Neural progenitor cell (in vitro differentiated cells): ENCODE measurements at regions not wholly inside any gene's neighbourhood (a gene's known extent, or its start where the extent isn't known, plus 50 kb on each side); places are given as distances from the start of the nearest gene placed in this dataset.

Experiments used
- DNase-seq: peaks from one replicate; pipeline ENCODE4 v3.0.0-alpha.2; 2016; ENCODE audit warnings: low spot score
- H2AFZ ChIP-seq: fragments of 200-600 bp; sonication (generic); replicated peaks from 2 replicates; pipeline ENCODE4 v1.6.1; 2016; ENCODE audit warnings: antibody characterized with exemption
- H3F3A ChIP-seq: fragments of 200-600 bp; sonication (generic); 2 replicates; pipeline ENCODE4 v1.6.1; 2016; ENCODE audit warnings: antibody characterized with exemption, low read depth
- H3K27ac ChIP-seq: fragments of 200-600 bp; sonication (generic); 2 replicates; pipeline ENCODE4 v1.5.1; 2016; ENCODE audit warnings: mild to moderate bottlenecking
- H3K27me3 ChIP-seq: fragments of 200-600 bp; sonication (generic); 2 replicates; pipeline ENCODE4 v1.6.1; 2016; ENCODE audit warnings: mild to moderate bottlenecking, moderate library complexity
- H3K36me3 ChIP-seq: fragments of 200-600 bp; sonication (generic); 2 replicates; pipeline ENCODE4 v1.5.1; 2016
- H3K4me1 ChIP-seq: fragments of 200-600 bp; sonication (generic); 2 replicates; pipeline ENCODE4 v1.6.1; 2016; ENCODE audit warnings: mixed run types
- H3K4me2 ChIP-seq: fragments of 200-600 bp; sonication (generic); 2 replicates; pipeline ENCODE4 v1.6.1; 2016
- H3K4me3 ChIP-seq: fragments of 200-600 bp; sonication (generic); 2 replicates; pipeline ENCODE4 v1.5.1; 2016
- H3K79me2 ChIP-seq: fragments of 200-600 bp; sonication (generic); 2 replicates; pipeline ENCODE4 v1.6.1; 2016; ENCODE audit warnings: low read depth
- H3K9ac ChIP-seq: fragments of 200-600 bp; sonication (generic); 2 replicates; pipeline ENCODE4 v1.6.1; 2016
- H3K9me3 ChIP-seq: fragments of 200-600 bp; sonication (generic); 2 replicates; pipeline ENCODE4 v1.5.1; 2016; ENCODE audit warnings: low read depth
- H4K20me1 ChIP-seq: fragments of 200-600 bp; sonication (generic); 2 replicates; pipeline ENCODE4 v1.6.1; 2016; ENCODE audit warnings: low read depth
- H3K27ac Mint-ChIP-seq: 3 replicates; pipeline ENCODE4 v1.8.0; 2021; ENCODE audit warnings: mixed read lengths
- H3K27me3 Mint-ChIP-seq: 2 replicates; pipeline ENCODE4 v1.8.0; 2022; ENCODE audit warnings: low read depth, mild to moderate bottlenecking, inconsistent platforms, moderate library complexity, mixed read lengths; ENCODE audit not compliant: insufficient read depth
- H3K36me3 Mint-ChIP-seq: 3 replicates; pipeline ENCODE4 v1.8.0; 2021; ENCODE audit warnings: mixed read lengths
- H3K4me1 Mint-ChIP-seq: 3 replicates; pipeline ENCODE4 v1.8.0; 2021; ENCODE audit warnings: mixed read lengths
- H3K4me3 Mint-ChIP-seq: 3 replicates; pipeline ENCODE4 v1.8.0; 2021; ENCODE audit warnings: mild to moderate bottlenecking, moderate library complexity, mixed read lengths
- H3K9me3 Mint-ChIP-seq: 3 replicates; pipeline ENCODE4 v1.8.0; 2020; ENCODE audit warnings: mixed read lengths
- CTCF ChIP-seq: fragments of 200-600 bp; sonication (generic); IDR thresholded peaks from 2 replicates; pipeline ENCODE4 v1.5.1; 2017; ENCODE audit warnings: antibody characterized with exemption, mild to moderate bottlenecking
- EZH2 ChIP-seq: fragments of 200-600 bp; sonication (generic); IDR thresholded peaks from 2 replicates; pipeline ENCODE4 v1.6.1; 2017; ENCODE audit warnings: antibody characterized with exemption, mild to moderate bottlenecking, moderate library complexity
- EZH2phosphoT487 ChIP-seq: fragments of 200-600 bp; sonication (generic); IDR thresholded peaks from 2 replicates; pipeline ENCODE4 v1.6.1; 2017; ENCODE audit warnings: antibody characterized with exemption

- no peaks in the 10 kb centered on the region for H4K20me1 ChIP-seq
- H3K4me1 ChIP-seq: peaks cover 5% of the 10 kb centered on the region
- TF ChIP-seq EZH2: no peak
- no peak for TF ChIP-seq EZH2phosphoT487
- TF ChIP-seq CTCF: no peak
- no peaks in the 10 kb centered on the region for H3K79me2 ChIP-seq
- no peak overlapping the region for H3K9ac ChIP-seq
- H3K27me3 Mint-ChIP-seq: peaks cover 3% of the 10 kb centered on the region
- H3K36me3 ChIP-seq: no peaks in the 10 kb centered on the region
- no peak overlapping the region for H3K4me2 ChIP-seq
- no peaks in the 10 kb centered on the region for H3F3A ChIP-seq
- H3K36me3 Mint-ChIP-seq: no peaks in the 10 kb centered on the region
- no peak overlapping the region for H3K27ac ChIP-seq
- H3K9me3 Mint-ChIP-seq: no peaks in the 10 kb centered on the region
- no peak overlapping the region for H3K4me3 Mint-ChIP-seq
- no peaks in the 10 kb centered on the region for H3K4me1 Mint-ChIP-seq
- H3K27me3 ChIP-seq: no peaks in the 10 kb centered on the region
- no peak overlapping the region for H3K27ac Mint-ChIP-seq
- H3K4me3 ChIP-seq: no peak overlapping the region
- no peak overlapping the region for H2AFZ ChIP-seq
- H3K9me3 ChIP-seq: no peaks in the 10 kb centered on the region
- no peak for DNase-seq
Measured at GRCh38 chr2:147709655-147710054, 135.2 kb upstream of the ACVR2A start.

GRCh38 chr2:147703171-147703570 lies 141.7 kb upstream of the ACVR2A start:
- H3K4me3 ChIP-seq: no peak overlapping the region
- no peak overlapping the region for H3K27ac Mint-ChIP-seq
- H3K27ac ChIP-seq: no peak overlapping the region
- H3F3A ChIP-seq: no peaks in the 10 kb centered on the region
- H3K27me3 ChIP-seq: no peaks in the 10 kb centered on the region
- H3K4me2 ChIP-seq: no peak overlapping the region
- no peaks in the 10 kb centered on the region for H3K9me3 ChIP-seq
- H3K36me3 Mint-ChIP-seq: no peaks in the 10 kb centered on the region
- no peaks in the 10 kb centered on the region for H3K9me3 Mint-ChIP-seq
- H3K9ac ChIP-seq: no peak overlapping the region
- H3K4me1 Mint-ChIP-seq: no peaks in the 10 kb centered on the region
- H3K36me3 ChIP-seq: no peaks in the 10 kb centered on the region
- H2AFZ ChIP-seq: no peak overlapping the region
- no peak for DNase-seq
- H3K79me2 ChIP-seq: no peaks in the 10 kb centered on the region
- H3K4me3 Mint-ChIP-seq: no peak overlapping the region
- H3K27me3 Mint-ChIP-seq: no peaks in the 10 kb centered on the region
- no peaks in the 10 kb centered on the region for H4K20me1 ChIP-seq
- peaks cover 5% of the 10 kb centered on the region for H3K4me1 ChIP-seq
- TF ChIP-seq CTCF (no peak), EZH2phosphoT487 (no peak), EZH2 (no peak)

- no peak overlapping the region for H3K4me3 ChIP-seq
- H3K4me1 Mint-ChIP-seq: no peaks in the 10 kb centered on the region
- H3K4me3 Mint-ChIP-seq: no peak overlapping the region
- no peak overlapping the region for H3K4me2 ChIP-seq
- H3F3A ChIP-seq: no peaks in the 10 kb centered on the region
- H3K27me3 Mint-ChIP-seq: no peaks in the 10 kb centered on the region
- peaks cover 3% of the 10 kb centered on the region for H3K9me3 Mint-ChIP-seq
- H3K27ac Mint-ChIP-seq: no peak overlapping the region
- H3K27ac ChIP-seq: no peak overlapping the region
- H3K9ac ChIP-seq: no peak overlapping the region
- no peak for DNase-seq
- H3K79me2 ChIP-seq: no peaks in the 10 kb centered on the region
- no peaks in the 10 kb centered on the region for H4K20me1 ChIP-seq
- no peak for TF ChIP-seq EZH2
- no peak for TF ChIP-seq CTCF
- no peak for TF ChIP-seq EZH2phosphoT487
- no peaks in the 10 kb centered on the region for H3K27me3 ChIP-seq
- no peaks in the 10 kb centered on the region for H3K9me3 ChIP-seq
- no peaks in the 10 kb centered on the region for H3K36me3 Mint-ChIP-seq
- no peaks in the 10 kb centered on the region for H3K36me3 ChIP-seq
- H2AFZ ChIP-seq: no peak overlapping the region
- H3K4me1 ChIP-seq: no peaks in the 10 kb centered on the region
Measured at GRCh38 chr2:147698166-147698565, 146.7 kb upstream of the ACVR2A start.

DNA sequence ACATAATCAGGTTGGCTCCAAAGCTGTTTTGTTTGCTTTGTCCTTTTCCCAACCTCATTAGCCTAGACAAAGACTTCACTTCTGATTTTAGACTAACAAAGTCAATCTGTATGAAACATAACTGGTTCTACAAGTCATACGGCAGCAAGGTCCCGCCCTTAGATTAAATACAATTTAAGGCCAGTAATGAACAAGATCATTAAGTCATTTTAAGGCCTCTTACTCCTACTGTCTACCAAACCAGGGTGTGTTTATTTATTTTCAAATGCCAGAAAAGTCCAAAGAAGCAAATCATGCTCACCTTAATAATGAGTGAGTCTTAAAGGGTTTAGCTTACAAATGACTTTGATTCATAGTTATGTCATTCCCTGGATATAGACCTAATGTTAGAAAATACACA lies 148.4 kb upstream of the ACVR2A start:
- Mint-ChIP-seq H3K4me3 (no peak overlapping the region), H3K36me3 (no peaks in the 10 kb centered on the region), H3K27ac (no peak overlapping the region), H3K4me1 (no peaks in the 10 kb centered on the region), H3K27me3 (no peaks in the 10 kb centered on the region), H3K9me3 (peaks cover 3% of the 10 kb centered on the region)
- Histone ChIP-seq H3K9me3 (no peaks in the 10 kb centered on the region), H3F3A (no peaks in the 10 kb centered on the region), H3K4me2 (no peak overlapping the region), H3K4me1 (no peaks in the 10 kb centered on the region), H3K36me3 (no peaks in the 10 kb centered on the region), H3K27me3 (no peaks in the 10 kb centered on the region), H3K9ac (no peak overlapping the region), H4K20me1 (no peaks in the 10 kb centered on the region), H3K4me3 (no peak overlapping the region), H3K27ac (no peak overlapping the region), H2AFZ (no peak overlapping the region), H3K79me2 (no peaks in the 10 kb centered on the region)
- TF ChIP-seq EZH2: no peak
- no peak for TF ChIP-seq EZH2phosphoT487
- DNase-seq: no peak
